ENCODE measurements at regions not wholly inside any gene's neighbourhood (a gene's known extent, or its start where the extent isn't known, plus 50 kb on each side); places are given as distances from the start of the nearest gene placed in this dataset.
"Not testable (repeated sequence)": the region's sequence is repeated elsewhere in the genome, so short reads cannot be mapped to it uniquely, and the experiment has no call there.

- H3K4me3 ChIP-seq (ENCODE audit: control insufficient read depth, low read depth, low read length), result no peak overlapping the region
- no peak for DNase-seq (ENCODE audit: low read depth)
- TF ChIP-seq, protein P1, sequence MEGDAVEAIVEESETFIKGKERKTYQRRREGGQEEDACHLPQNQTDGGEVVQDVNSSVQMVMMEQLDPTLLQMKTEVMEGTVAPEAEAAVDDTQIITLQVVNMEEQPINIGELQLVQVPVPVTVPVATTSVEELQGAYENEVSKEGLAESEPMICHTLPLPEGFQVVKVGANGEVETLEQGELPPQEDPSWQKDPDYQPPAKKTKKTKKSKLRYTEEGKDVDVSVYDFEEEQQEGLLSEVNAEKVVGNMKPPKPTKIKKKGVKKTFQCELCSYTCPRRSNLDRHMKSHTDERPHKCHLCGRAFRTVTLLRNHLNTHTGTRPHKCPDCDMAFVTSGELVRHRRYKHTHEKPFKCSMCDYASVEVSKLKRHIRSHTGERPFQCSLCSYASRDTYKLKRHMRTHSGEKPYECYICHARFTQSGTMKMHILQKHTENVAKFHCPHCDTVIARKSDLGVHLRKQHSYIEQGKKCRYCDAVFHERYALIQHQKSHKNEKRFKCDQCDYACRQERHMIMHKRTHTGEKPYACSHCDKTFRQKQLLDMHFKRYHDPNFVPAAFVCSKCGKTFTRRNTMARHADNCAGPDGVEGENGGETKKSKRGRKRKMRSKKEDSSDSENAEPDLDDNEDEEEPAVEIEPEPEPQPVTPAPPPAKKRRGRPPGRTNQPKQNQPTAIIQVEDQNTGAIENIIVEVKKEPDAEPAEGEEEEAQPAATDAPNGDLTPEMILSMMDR (conservative IDR thresholded peaks at IDR 0.05; ENCODE audit: control insufficient read depth, insufficient read depth, low read depth, low read length), result no peak
Measured at GRCh38 chr14:51357250-51357649, 117.2 kb downstream of the TMX1 start.

DNA sequence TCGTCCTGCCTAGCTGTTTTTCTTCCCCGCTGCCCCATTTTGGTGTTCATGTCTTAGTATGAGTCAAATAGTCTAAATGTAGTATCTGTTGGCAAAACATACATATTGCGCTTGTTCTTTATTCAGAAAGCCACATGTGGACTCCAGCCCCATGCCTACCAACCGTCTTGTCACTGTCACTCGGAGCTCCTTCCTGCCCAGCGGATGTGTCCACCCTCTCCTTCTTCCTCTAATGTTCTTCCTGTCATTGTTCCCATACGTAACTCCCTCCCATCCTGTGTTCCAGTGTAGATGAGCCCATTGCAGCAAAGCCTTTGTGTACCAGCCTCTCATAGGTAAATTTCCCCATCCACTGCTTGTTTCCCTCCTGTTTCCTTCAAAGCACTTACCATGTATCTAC is 120.5 kb downstream of the TMX1 start:
- TF ChIP-seq, protein P1 (conservative IDR thresholded peaks at IDR 0.05; ENCODE audit: control insufficient read depth, insufficient read depth, low read depth, low read length), result no peak
- H3K4me3 ChIP-seq (ENCODE audit: control insufficient read depth, low read depth, low read length), result no peak overlapping the region
- DNase-seq (ENCODE audit: low read depth), result no peak

GRCh38 chr14:51365241-51365965 is 125.4 kb downstream of the TMX1 start:
- peak; percentile 48 for DNase-seq (ENCODE audit: low read depth)
- TF ChIP-seq, protein P1 (conservative IDR thresholded peaks at IDR 0.05; ENCODE audit: control insufficient read depth, insufficient read depth, low read depth, low read length), result no peak
- no peak overlapping the region for H3K4me3 ChIP-seq (ENCODE audit: control insufficient read depth, low read depth, low read length)

GRCh38 chr14:51366460-51366859 is 126.4 kb downstream of the TMX1 start:
- not testable (repeated sequence) for DNase-seq (ENCODE audit: low read depth); H3K4me3 ChIP-seq (ENCODE audit: control insufficient read depth, low read depth, low read length)

DNA sequence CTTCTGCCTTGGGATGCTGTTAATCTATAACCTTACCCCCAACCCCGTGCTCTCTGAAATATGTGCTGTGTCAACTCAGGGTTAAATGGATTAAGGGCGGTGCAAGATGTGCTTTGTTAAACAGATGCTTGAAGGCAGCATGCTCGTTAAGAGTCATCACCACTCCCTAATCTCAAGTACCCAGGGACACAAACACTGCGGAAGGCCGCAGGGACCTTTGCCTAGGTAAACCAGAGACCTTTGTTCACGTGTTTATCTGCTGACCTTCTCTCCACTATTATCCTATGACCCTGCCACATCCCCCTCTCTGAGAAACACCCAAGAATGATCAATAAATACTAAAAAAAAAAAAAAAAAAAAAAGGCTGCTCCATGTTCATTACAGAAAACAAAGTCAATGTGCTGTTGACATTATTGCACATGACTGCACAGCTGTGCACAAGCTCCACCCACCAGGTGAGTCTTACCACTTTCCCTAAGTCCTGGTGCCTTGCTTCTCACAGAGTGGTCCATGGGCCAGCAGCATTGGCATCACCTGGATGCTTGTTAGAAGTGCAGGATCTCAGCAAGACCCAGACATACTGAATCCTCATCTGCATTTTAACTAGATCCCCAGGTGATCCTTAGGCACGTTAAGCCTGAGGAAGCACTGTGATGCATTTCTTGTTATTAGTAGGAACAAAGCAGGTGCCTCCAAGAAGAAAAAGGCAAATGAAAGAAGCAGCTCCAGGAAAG is 127.0 kb downstream of the TMX1 start:
- not testable (repeated sequence) for H3K4me3 ChIP-seq (ENCODE audit: control insufficient read depth, low read depth, low read length); DNase-seq (ENCODE audit: low read depth)

GRCh38 chr14:51367600-51367931 is 127.5 kb downstream of the TMX1 start:
- TF ChIP-seq, protein P1 (conservative IDR thresholded peaks at IDR 0.05; ENCODE audit: control insufficient read depth, insufficient read depth, low read depth, low read length), result no peak
- no peak overlapping the region for H3K4me3 ChIP-seq (ENCODE audit: control insufficient read depth, low read depth, low read length)
- DNase-seq (ENCODE audit: low read depth), result peak; percentile 91

DNA sequence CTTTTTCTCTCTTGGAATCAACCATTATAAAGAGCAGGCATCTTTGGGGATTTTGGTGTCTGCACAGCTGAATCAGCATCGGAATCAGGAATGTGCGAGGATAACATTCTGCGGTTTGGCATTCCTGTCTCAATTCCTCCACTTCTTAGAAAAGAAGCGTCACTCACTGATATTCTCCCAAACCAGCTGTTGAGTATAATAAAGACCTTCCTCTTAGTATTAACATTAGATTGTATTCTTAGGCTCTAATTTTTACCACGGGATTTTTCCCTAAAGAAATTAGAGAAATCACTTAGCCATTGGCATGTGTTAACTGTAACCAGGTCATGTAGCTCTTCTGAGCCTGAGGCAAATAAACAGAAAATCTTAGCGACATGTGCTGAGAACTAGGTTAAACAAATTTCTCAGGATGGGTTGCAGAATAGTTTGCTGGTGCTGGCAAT is 128.7 kb downstream of the TMX1 start:
- peak; percentile 95 for DNase-seq (ENCODE audit: low read depth)
- H3K4me3 ChIP-seq (ENCODE audit: control insufficient read depth, low read depth, low read length), result no peak overlapping the region
- TF ChIP-seq, protein P1 (conservative IDR thresholded peaks at IDR 0.05; ENCODE audit: control insufficient read depth, insufficient read depth, low read depth, low read length), result no peak
